NB4 (cell line): ENCODE measurements at regions not wholly inside any gene's neighbourhood (a gene's known extent, or its start where the extent isn't known, plus 50 kb on each side); places are given as distances from the start of the nearest gene placed in this dataset.

Source experiments
- CTCF ChIP-seq: IDR thresholded peaks from one replicate; pipeline ENCODE4 v1.5.1; 2012; ENCODE audit warnings: low read depth, low read length
- MYC ChIP-seq: IDR thresholded peaks from 2 replicates; pipeline ENCODE4 v1.6.1; 2011; ENCODE audit warnings: low read depth, low read length
- POLR2A ChIP-seq: IDR thresholded peaks from 2 replicates; pipeline ENCODE4 v1.6.1; 2011; ENCODE audit warnings: mild to moderate bottlenecking; ENCODE audit not compliant: insufficient read length; ENCODE audit errors: extremely low read depth

- TF ChIP-seq MYC (no peak), CTCF (no peak), POLR2A (no peak)
Observed at GRCh38 chr18:51385270-51385669, 187.8 kb upstream of the MEX3C start.
